Thoracic aorta (tissue), 2 donors: ENCODE measurements at regions not wholly inside any gene's neighbourhood (a gene's known extent, or its start where the extent isn't known, plus 50 kb on each side); places are given as distances from the start of the nearest gene placed in this dataset.
"Not testable (repeated sequence)": the region's sequence is repeated elsewhere in the genome, so short reads cannot be mapped to it uniquely, and the experiment has no call there.

Experiments
- ATAC-seq: fragments of 150-250 bp; one replicate; pipeline ENCODE4 v1.8.0; 2017; ENCODE audit warnings: low read depth; ENCODE audit not compliant: insufficient number of reproducible peaks, low FRiP score
- DNase-seq: peaks from one replicate; pipeline ENCODE4 v3.0.0-alpha.2; 2020; ENCODE audit warnings: low spot score
- H3K27ac ChIP-seq, 2 donors: fragments of 200-600 bp; sonication (generic); 1 replicate in 1 of 2; 2 replicates in 1 of 2; pipeline ENCODE4 v1.5.1; 2016; ENCODE audit warnings: mild to moderate bottlenecking in 2 of 2, moderate library complexity in 2 of 2
- H3K27me3 ChIP-seq: fragments of 200-600 bp; sonication (generic); replicated peaks from 2 replicates; pipeline ENCODE4 v1.6.0; 2016; ENCODE audit warnings: mild to moderate bottlenecking; ENCODE audit not compliant: insufficient read depth
- H3K36me3 ChIP-seq: fragments of 200-600 bp; sonication (generic); one replicate; pipeline ENCODE4 v1.5.1; 2016
- H3K4me1 ChIP-seq, 2 donors: fragments of 200-600 bp; sonication (generic); 1 replicate in 1 of 2; 2 replicates in 1 of 2; pipeline versions ENCODE4 v1.5.1 to v1.6.0; 2016; ENCODE audit warnings: low read depth in 2 of 2, mild to moderate bottlenecking in 1 of 2; ENCODE audit not compliant: control insufficient read depth in 1 of 2
- H3K4me3 ChIP-seq: fragments of 200-600 bp; sonication (generic); 2 replicates; pipeline ENCODE4 v1.5.1; 2016; ENCODE audit warnings: mild to moderate bottlenecking
- H3K9me3 ChIP-seq: fragments of 200-600 bp; sonication (generic); 2 replicates; pipeline ENCODE4 v1.5.1; 2016
- TF ChIP-seq, protein P1 (sequence below): fragments of 200-600 bp; sonication (generic); IDR thresholded peaks from one replicate; pipeline ENCODE4 v1.5.1; 2019; ENCODE audit warnings: antibody characterized with exemption

DNA sequence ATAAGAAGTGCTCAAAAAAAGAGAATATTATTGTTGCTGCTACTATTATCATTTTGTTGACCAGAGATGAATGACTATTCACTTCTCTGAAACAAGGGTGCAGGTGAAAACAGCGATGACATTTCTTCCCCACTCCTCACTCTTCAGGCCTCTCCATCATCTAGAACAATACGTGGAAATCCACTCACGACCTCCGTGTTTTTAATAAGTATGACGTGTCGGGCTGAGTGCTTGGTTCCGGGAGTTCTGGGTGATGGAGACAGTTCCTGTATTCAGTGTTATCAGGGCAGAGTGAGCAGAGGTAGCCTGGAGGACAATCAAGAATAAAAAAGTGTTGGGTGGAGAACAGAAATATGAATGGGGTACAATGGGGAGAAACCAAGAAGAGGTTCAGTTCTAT, 130.0 kb upstream of the ZNF217 start:
- Histone ChIP-seq H3K27ac (no peak overlapping the region), H3K9me3 (no peaks in the 10 kb centered on the region), H3K4me3 (no peak overlapping the region), H3K27me3 (no peaks in the 10 kb centered on the region), H3K4me1 (no peaks in the 10 kb centered on the region), H3K36me3 (no peaks in the 10 kb centered on the region)
- DNase-seq (no peak), ATAC-seq (no peak)
- TF ChIP-seq, protein P1, sequence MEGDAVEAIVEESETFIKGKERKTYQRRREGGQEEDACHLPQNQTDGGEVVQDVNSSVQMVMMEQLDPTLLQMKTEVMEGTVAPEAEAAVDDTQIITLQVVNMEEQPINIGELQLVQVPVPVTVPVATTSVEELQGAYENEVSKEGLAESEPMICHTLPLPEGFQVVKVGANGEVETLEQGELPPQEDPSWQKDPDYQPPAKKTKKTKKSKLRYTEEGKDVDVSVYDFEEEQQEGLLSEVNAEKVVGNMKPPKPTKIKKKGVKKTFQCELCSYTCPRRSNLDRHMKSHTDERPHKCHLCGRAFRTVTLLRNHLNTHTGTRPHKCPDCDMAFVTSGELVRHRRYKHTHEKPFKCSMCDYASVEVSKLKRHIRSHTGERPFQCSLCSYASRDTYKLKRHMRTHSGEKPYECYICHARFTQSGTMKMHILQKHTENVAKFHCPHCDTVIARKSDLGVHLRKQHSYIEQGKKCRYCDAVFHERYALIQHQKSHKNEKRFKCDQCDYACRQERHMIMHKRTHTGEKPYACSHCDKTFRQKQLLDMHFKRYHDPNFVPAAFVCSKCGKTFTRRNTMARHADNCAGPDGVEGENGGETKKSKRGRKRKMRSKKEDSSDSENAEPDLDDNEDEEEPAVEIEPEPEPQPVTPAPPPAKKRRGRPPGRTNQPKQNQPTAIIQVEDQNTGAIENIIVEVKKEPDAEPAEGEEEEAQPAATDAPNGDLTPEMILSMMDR, result no peak

- TF ChIP-seq, protein P1, result no peak
- ATAC-seq, result no peak
- H3K9me3 ChIP-seq, result no peaks in the 10 kb centered on the region
Measured at GRCh38 chr20:53723045-53723444, 129.4 kb upstream of the ZNF217 start.

DNA sequence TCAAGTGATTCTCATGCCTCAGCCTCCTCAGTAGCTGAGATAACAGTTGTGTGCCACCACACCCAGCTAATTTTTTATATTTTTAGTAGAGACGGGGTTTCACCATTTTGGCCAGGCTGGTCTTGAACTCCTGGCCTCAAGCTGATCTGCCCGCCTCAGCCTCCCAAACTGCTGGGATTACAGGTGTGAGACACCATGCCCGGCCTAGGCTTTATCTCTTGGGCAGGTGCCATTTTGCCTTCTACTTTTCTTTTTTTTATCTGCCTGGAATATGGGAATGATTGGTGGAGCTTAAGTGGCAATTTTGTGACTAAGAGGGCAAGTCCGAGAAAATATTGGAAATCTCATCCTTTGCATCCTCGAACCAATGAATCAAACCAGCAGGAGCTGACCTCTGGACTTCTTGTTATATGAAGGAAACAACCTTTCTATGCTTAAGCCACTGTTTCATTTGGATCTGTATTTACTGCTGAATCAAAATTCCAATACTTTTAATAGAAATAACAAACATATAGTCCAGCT, 128.9 kb upstream of the ZNF217 start:
- ATAC-seq (no peak), DNase-seq (no peak)
- Histone ChIP-seq H3K4me3 (no peak overlapping the region), H3K27me3 (no peaks in the 10 kb centered on the region), H3K36me3 (no peaks in the 10 kb centered on the region), H3K9me3 (no peaks in the 10 kb centered on the region), H3K4me1 (no peaks in the 10 kb centered on the region), H3K27ac (no peak overlapping the region)
- TF ChIP-seq, protein P1, result no peak

More at GRCh38 chr20:53723045-53723444, 129.4 kb upstream of the ZNF217 start:
- H3K36me3 ChIP-seq, result no peaks in the 10 kb centered on the region
- no peak overlapping the region for H3K27ac ChIP-seq
- H3K4me3 ChIP-seq, result no peak overlapping the region
- DNase-seq, result no peak
- no peaks in the 10 kb centered on the region for H3K27me3 ChIP-seq
- no peaks in the 10 kb centered on the region for H3K4me1 ChIP-seq

DNA sequence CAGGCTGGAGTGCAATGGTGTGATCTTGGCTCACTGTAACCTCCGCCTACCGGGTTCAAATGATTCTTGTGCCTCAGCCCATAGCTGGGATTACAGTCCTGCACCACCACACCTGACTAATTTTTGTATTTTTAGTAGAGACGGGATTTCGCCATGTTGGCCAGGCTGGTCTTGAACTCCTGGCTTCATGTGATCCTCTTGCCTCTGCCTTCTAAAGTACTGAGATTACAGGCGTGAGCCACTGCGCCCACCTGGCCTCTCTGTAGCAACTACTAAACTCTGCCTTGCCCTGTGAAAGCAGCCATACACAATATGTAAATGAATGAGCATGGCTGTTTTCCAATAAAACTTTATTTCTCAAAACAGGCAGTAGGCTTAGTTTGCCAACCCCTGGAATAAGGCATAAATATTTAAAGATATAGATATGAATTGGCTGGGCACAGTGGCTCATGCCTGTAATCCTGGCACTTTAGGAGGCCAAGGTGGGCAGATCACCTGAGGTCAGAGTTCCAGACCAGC, 127.9 kb upstream of the ZNF217 start:
- H3K27ac ChIP-seq, H3K36me3 ChIP-seq, H3K4me1 ChIP-seq, H3K4me3 ChIP-seq, H3K27me3 ChIP-seq, DNase-seq, H3K9me3 ChIP-seq, ATAC-seq: not testable (repeated sequence)

- not testable (repeated sequence) for H3K27ac ChIP-seq, H3K27me3 ChIP-seq, DNase-seq, H3K9me3 ChIP-seq, H3K4me3 ChIP-seq, H3K4me1 ChIP-seq, ATAC-seq, H3K36me3 ChIP-seq
Measured at GRCh38 chr20:53719171-53719803, 125.6 kb upstream of the ZNF217 start.

DNA sequence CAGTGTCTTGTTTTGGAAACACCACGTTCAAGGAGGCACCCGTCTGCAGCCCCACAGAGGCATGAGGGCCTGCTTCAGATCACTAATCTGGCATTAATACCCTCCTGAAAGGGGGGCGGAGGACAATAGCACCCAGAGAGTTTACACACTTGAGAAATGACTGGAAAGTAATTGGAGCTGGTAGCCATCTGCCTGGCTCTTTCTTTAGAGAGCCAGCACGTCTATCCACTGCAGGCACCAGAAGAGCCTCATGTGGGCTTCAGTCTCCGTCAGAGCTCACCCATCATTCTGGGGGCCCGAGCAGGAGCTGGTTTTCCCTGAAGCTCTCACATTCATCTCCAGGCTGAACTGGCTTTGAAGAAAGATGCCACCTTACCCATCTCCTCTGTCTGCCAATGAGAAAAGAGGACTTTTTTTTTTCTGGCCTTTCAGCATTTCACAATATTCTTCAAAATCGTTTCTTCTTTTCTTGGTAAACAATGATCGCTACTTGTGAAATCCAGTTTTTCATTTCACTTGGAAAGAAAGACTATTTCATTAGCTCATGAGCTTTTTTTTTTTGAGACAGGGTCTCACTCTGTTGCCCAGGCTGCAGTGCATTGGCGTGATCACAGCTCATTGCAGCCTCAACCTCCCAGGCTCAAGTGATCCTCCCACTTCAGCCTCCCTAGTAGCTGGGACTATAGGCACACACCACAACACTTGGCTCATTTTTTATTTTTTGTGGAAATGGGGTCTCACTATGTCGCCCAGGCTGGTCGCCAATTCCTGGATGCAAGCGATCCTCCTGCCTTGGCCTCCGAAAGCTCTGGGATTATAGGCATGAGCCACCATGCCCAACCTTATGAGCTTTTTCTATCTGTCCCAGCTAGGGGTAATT, 124.7 kb upstream of the ZNF217 start:
- DNase-seq, result no peak
- H3K36me3 ChIP-seq, result no peaks in the 10 kb centered on the region
- no peaks in the 10 kb centered on the region for H3K4me1 ChIP-seq
- H3K4me3 ChIP-seq, result no peak overlapping the region
- TF ChIP-seq, protein P1, result no peak
- H3K9me3 ChIP-seq, result no peaks in the 10 kb centered on the region
- no peaks in the 10 kb centered on the region for H3K27me3 ChIP-seq
- no peak overlapping the region for H3K27ac ChIP-seq
- no peak for ATAC-seq
